ENCODE measurements at regions not wholly inside any gene's neighbourhood (a gene's known extent, or its start where the extent isn't known, plus 50 kb on each side); places are given as distances from the start of the nearest gene placed in this dataset.

- DNase-seq: no peak
Measured at GRCh38 chr12:76708296-76708695, 55.6 kb upstream of the ZDHHC17 start.

- no peak for DNase-seq
Measured at GRCh38 chr12:76711241-76711640, 52.7 kb upstream of the ZDHHC17 start.

GRCh38 chr12:76713130-76713529, 50.8 kb upstream of the ZDHHC17 start:
- DNase-seq: no peak

- DNase-seq: no peak
Measured at GRCh38 chr12:76713986-76714385, 49.9 kb upstream of the ZDHHC17 start.

Data from CD4-positive, alpha-beta T cell treated with Interleukin-21 for 1 hour (primary cell).